Smooth muscle cell (in vitro differentiated cells): ENCODE measurements at regions not wholly inside any gene's neighbourhood (a gene's known extent, or its start where the extent isn't known, plus 50 kb on each side); places are given as distances from the start of the nearest gene placed in this dataset.

ENCODE experiments used
- DNase-seq: peaks from one replicate; lab custom pipeline; 2025; ENCODE audit not compliant: unreplicated experiment; lab: John Stamatoyannopoulos, UW
- H2AFZ ChIP-seq: fragments of 200-600 bp; sonication (generic); 2 replicates; pipeline ENCODE4 v1.6.0; 2016; ENCODE audit warnings: antibody characterized with exemption, low read depth, mild to moderate bottlenecking
- H3F3A ChIP-seq: fragments of 200-600 bp; sonication (generic); 2 replicates; pipeline ENCODE4 v1.6.0; 2017; ENCODE audit warnings: antibody characterized with exemption, low read depth
- H3K27ac ChIP-seq: fragments of 200-600 bp; sonication (generic); 2 replicates; pipeline ENCODE4 v1.5.1; 2016; ENCODE audit warnings: low read depth, mild to moderate bottlenecking
- H3K27me3 ChIP-seq: fragments of 200-600 bp; sonication (generic); 2 replicates; pipeline ENCODE4 v1.6.1; 2016; ENCODE audit warnings: low read depth, mild to moderate bottlenecking
- H3K36me3 ChIP-seq: fragments of 200-600 bp; sonication (generic); 2 replicates; pipeline ENCODE4 v1.5.1; 2016; ENCODE audit warnings: low read depth
- H3K4me1 ChIP-seq: fragments of 200-600 bp; sonication (generic); 2 replicates; pipeline ENCODE4 v1.5.1; 2016; ENCODE audit warnings: low read depth
- H3K4me2 ChIP-seq: fragments of 200-600 bp; sonication (generic); 2 replicates; pipeline ENCODE4 v1.6.0; 2016; ENCODE audit warnings: mild to moderate bottlenecking
- H3K4me3 ChIP-seq: fragments of 200-600 bp; sonication (generic); 2 replicates; pipeline ENCODE4 v1.5.1; 2016; ENCODE audit warnings: mild to moderate bottlenecking
- H3K79me2 ChIP-seq: fragments of 200-600 bp; sonication (generic); 2 replicates; pipeline ENCODE4 v1.6.0; 2016; ENCODE audit warnings: low read depth, mild to moderate bottlenecking
- H3K9ac ChIP-seq: fragments of 200-600 bp; sonication (generic); 2 replicates; pipeline ENCODE4 v1.6.0; 2016; ENCODE audit warnings: low read depth
- H3K9me3 ChIP-seq: fragments of 200-600 bp; sonication (generic); replicated peaks from 2 replicates; pipeline ENCODE4 v1.5.1; 2016; ENCODE audit warnings: low read depth
- H4K20me1 ChIP-seq: fragments of 200-600 bp; sonication (generic); 2 replicates; pipeline ENCODE4 v1.6.0; 2016; ENCODE audit warnings: low read depth
- WGBS: methylation state at CpG from one replicate; pipeline ENCODE4 v1.1.7; 2016; ENCODE audit warnings: low lambda C conversion rate; 5-methylcytosine and 5-hydroxymethylcytosine counted together
- TF ChIP-seq, protein P1 (sequence below): fragments of 200-600 bp; sonication (generic); IDR thresholded peaks from 2 replicates; pipeline ENCODE4 v1.5.1; 2017; ENCODE audit warnings: borderline replicate concordance, mild to moderate bottlenecking, antibody characterized with exemption; ENCODE audit not compliant: insufficient read depth, poor library complexity, severe bottlenecking

DNA sequence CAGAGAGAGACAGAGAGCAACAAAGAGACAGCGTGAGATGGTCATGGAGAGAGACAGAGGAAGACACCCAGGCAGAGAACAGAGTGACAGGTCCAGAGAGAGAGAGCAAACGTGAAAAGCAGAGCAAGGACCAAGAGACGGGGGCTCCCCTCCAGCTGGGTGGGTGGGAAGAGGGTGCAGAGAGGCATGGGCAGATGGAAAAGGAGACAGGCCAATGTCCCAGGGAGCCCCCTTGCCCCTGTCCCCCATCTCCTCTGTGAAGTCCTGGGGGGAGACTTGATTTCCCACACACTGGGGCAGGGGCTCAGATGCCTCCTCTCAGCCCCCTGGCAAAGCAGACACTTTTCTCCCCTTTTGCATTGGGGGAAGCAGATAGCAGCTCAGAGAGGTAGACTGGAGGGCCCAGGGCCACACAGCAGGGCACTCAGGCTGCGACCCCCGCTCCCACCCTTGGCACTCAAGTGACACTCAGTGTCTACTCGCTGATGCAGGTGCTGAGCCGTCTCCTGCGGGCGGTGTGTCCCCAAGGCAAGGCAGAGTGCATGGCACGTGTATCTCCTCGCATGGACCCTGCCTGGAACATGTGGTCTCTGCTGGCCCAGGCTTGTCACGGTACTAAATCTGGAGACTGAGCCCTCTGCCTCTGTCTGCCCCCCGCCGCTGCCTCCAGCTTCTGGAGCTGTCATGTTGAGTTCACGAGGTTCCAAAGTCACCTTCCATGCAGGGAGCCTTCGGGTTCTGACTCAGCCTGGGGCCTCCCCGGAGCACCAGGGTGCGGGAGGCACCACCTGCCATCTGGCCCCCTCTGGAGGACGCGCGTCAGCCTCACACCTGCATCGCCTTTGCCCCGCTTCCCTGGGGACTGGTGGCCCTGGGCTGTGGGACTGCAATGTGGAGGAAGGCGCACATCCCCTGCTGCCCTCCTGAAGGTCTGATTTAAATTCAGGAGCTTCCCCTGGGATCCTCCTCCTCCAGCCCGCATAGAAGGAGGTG lies 215.9 kb upstream of the GSE1 start:
- H3K27me3 ChIP-seq = no peaks in the 10 kb centered on the region
- TF ChIP-seq, protein P1, sequence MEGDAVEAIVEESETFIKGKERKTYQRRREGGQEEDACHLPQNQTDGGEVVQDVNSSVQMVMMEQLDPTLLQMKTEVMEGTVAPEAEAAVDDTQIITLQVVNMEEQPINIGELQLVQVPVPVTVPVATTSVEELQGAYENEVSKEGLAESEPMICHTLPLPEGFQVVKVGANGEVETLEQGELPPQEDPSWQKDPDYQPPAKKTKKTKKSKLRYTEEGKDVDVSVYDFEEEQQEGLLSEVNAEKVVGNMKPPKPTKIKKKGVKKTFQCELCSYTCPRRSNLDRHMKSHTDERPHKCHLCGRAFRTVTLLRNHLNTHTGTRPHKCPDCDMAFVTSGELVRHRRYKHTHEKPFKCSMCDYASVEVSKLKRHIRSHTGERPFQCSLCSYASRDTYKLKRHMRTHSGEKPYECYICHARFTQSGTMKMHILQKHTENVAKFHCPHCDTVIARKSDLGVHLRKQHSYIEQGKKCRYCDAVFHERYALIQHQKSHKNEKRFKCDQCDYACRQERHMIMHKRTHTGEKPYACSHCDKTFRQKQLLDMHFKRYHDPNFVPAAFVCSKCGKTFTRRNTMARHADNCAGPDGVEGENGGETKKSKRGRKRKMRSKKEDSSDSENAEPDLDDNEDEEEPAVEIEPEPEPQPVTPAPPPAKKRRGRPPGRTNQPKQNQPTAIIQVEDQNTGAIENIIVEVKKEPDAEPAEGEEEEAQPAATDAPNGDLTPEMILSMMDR = peak; percentile 8
- no peaks in the 10 kb centered on the region for H3F3A ChIP-seq
- no peaks in the 10 kb centered on the region for H3K79me2 ChIP-seq
- no peak overlapping the region for H3K9ac ChIP-seq
- H2AFZ ChIP-seq = no peak overlapping the region
- DNase-seq = no peak
- no peaks in the 10 kb centered on the region for H3K9me3 ChIP-seq
- no peak overlapping the region for H3K27ac ChIP-seq
- H3K4me2 ChIP-seq = peak overlapping the region; percentile 38
- WGBS = 72% methylated on average over 25 of the region's 25 CpGs
- H4K20me1 ChIP-seq = no peaks in the 10 kb centered on the region
- H3K4me3 ChIP-seq = no peak overlapping the region
- peaks cover 4% of the 10 kb centered on the region for H3K4me1 ChIP-seq
- H3K36me3 ChIP-seq = no peaks in the 10 kb centered on the region

DNA sequence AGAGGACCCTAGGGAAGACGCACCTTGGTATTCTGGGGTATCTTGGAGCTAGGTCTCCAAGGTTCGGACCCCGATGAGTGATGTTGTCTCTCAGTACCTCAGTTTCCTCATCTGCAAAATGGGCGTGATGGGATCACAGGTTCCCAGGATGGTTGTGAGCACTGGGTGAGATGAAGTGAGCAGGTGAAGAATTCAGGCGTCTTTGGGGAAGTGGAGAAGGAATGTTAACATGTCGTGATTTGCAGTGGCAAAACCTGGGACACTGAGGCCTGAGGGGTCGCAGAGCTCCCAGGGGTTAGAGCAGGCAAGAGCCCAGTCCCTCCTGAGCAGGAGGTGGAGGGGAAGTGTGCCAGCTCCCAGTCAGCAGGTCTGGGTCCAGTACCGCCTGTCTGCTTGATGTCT lies 215.1 kb upstream of the GSE1 start:
- H3K36me3 ChIP-seq = no peaks in the 10 kb centered on the region
- DNase-seq = no peak
- H4K20me1 ChIP-seq = no peaks in the 10 kb centered on the region
- peaks cover 7% of the 10 kb centered on the region for H3K4me1 ChIP-seq
- H3K4me3 ChIP-seq = no peak overlapping the region
- no peaks in the 10 kb centered on the region for H3K79me2 ChIP-seq
- no peak overlapping the region for H2AFZ ChIP-seq
- H3K9me3 ChIP-seq = no peaks in the 10 kb centered on the region
- H3K27ac ChIP-seq = no peak overlapping the region
- no peak overlapping the region for H3K9ac ChIP-seq
- H3F3A ChIP-seq = no peaks in the 10 kb centered on the region
- H3K4me2 ChIP-seq = no peak overlapping the region
- no peaks in the 10 kb centered on the region for H3K27me3 ChIP-seq
- TF ChIP-seq, protein P1 = no peak
- WGBS = 92% methylated on average over 8 of the region's 8 CpGs

DNA sequence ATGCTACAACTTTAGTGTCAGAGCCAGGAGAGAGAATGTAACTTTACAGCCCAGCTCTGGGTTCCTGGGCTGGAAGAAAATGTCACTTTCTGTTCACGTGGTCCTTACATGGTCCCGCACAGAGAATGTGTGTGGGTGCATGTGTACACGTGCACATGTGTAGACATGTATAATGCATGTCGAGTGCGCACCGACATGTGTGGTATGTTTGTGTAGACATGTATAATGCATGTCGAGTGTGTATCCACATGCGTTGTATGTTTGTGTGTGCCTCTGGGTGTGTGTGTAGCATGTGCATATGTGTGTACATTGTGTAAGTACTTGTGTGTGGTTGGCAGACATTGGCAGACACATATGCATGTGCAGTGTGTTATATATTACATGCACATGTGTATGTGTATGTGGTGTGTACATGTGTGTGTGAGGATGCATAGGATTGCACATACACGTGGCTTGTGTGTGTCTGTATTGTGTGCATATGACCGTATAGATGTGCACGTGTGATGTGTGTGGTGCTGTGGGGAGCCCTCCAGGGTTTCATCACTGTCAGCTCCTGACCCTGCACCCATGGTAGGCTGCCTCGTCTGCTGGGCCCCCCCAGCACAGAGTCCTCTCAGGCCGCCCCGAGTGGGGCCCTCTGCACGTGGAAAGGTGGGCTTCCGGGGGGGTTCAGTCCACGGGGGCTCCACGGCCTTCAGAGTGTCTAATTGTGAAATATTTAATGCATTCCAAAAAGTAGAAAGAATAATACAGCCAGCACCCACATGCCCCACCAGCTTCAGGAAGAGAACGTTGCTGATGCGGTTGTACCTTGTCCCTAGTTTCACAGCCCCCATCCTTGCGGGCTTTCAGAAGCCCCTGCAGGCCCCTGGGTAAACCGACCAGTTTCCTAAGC lies 214.2 kb upstream of the GSE1 start:
- Histone ChIP-seq H3K4me2 (no peak overlapping the region), H3K9ac (no peak overlapping the region), H3K4me3 (no peak overlapping the region), H3F3A (no peaks in the 10 kb centered on the region), H3K4me1 (peaks cover 7% of the 10 kb centered on the region), H3K36me3 (no peaks in the 10 kb centered on the region), H3K79me2 (no peaks in the 10 kb centered on the region), H4K20me1 (no peaks in the 10 kb centered on the region), H3K9me3 (no peaks in the 10 kb centered on the region), H3K27me3 (no peaks in the 10 kb centered on the region), H3K27ac (no peak overlapping the region), H2AFZ (no peak overlapping the region)
- WGBS = 91% methylated on average over 21 of the region's 22 CpGs
- TF ChIP-seq, protein P1 = no peak
- no peak for DNase-seq
